Stimulated activated CD4-positive, alpha-beta T cell treated with anti-CD3 and anti-CD28 coated beads, Interleukin-2, amount 100 ng/mL, for 48 hours (primary cell): ENCODE measurements at regions not wholly inside any gene's neighbourhood (a gene's known extent, or its start where the extent isn't known, plus 50 kb on each side); places are given as distances from the start of the nearest gene placed in this dataset.

Experiments
- DNase-seq, 2 donors: peaks; one replicate each; pipeline ENCODE4 v3.0.0-alpha.2; 2020

DNA sequence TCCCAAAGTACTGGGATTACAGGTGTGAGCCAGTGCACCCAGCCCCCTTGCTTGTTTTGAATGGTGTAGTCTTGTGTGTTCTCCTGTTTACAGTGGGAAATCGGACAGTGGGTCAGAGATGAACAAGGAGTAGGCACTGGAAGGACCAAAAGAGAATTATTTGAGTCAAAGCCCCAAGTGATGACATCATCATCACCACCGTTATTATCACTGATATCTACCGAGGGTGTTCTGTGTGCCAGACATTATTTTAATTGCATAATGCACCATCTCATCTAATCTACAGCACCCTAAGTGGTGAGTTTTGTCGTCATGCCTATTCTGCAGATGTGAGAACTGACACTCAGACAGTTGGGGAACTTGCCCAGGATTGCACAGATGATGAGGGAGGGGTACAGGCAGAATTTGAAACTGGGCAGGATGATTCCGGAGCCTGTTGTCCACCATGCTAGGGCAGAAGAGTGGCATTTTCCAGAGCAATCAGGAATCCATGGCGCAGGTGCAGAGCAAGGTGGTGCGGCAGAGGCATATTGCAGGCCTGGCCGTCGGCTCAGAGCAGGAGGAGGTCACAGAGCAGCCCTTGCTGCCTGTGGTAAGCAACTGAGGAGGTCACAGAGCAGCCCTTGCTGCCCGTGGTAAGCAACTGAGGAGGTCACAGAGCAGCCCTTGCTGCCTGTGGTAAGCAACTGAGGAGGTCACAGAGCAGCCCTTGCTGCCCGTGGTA is 137.0 kb upstream of the HDAC4 start:
- DNase-seq, result no peak

- DNase-seq, result no peak
These were observed 135.4 kb upstream of the HDAC4 start for GRCh38 chr2:239536186-239536585.

GRCh38 chr2:239535413-239536144 is 134.8 kb upstream of the HDAC4 start:
- no peak for DNase-seq

DNA sequence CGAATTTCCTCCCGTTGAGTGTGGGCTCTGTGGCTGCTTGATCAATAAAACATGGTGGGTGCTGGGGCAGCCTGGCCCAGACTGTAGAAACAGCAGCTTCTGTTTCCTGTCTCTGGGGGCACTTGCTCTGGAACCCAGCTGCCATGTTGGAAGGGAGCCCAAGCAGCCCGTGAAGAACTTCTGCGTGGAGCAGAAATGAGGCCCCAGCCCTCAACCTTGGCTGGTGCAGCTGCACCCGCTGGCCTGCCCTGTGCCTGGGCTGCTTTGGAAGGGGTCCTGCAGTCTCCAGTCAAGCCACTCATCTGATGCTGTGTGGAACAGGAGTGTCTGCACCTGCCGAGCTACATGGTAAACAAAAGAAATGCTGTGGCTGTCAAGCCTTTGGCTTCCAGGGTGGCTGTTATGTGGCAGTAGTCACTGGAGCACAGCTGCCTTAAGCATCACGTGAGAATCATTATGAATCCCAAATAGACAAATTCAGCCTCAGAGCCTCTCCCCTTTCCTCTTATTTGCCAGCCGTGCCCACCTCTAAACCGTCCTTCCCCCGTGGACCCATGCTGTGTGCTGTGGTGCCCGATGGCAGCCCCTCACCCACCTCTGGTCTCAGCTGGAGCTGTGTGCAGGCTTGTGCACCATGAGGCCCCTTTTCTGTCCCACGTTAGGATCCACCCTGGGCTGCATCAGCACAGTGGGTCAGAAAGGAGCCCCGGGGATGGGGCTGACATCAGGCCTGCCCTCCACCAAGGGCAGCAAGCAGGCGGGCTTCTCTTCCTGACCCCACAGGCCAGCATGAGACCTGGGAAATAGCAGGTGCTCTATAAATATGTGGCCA is 134.0 kb upstream of the HDAC4 start:
- DNase-seq, result no peak

DNA sequence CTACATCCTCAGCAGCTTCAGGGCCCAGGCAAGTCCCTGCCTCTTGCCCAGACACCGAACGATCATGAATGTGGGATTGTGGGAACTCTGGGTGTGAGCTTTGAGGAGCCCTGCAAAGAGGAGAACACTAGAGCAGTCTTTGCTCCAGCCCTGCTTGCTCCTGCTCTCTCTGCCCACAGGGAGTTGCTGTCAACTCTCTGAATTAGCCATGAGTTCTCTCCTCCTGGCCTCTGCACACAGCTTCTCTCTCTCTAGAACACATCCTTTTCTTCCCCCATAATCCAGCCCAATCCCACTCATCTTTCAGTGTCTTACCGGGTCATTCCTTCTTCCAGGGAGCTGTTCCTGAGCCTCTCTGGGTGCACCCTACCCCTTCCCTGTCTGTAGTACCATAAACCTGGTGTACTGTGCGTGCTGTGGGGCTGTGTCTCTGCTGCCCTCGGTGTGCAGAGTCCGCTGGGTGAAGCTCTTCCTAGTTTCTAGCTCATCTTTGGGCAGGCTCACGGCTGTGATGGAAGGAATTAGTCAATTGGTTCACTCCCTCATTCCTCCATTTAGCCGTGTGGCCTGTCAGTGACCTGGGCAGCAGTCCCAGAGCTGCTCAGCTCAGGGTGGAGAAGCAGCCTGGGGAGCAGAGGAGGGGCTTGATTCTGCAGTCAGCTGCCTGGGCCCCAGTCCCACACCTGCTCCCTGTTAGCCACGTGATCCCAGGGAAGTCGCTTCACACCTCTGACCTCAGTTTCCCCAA is 132.9 kb upstream of the HDAC4 start:
- DNase-seq, result no peak

GRCh38 chr2:239532859-239533258 is 132.0 kb upstream of the HDAC4 start:
- DNase-seq, result no peak

DNA sequence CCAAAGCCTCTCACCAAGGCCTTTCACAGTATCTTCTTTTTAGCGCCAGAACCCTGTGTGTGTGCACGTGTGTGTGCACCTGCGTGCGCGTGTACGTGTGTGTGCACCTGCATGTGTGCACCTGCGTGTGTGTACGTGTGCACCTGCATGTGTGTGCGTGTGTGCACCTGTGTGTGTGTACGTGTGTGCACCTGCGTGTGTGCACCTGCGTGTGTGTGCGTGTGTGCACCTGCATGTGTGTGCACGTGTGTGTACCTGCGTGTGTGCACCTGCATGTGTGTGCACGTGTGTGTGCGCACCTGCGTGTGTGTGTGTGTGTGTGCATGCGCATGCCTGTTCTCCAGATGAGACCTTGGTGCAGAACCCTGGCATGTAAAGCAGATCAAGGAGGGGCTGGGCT is 131.4 kb upstream of the HDAC4 start:
- DNase-seq, result no peak

DNA sequence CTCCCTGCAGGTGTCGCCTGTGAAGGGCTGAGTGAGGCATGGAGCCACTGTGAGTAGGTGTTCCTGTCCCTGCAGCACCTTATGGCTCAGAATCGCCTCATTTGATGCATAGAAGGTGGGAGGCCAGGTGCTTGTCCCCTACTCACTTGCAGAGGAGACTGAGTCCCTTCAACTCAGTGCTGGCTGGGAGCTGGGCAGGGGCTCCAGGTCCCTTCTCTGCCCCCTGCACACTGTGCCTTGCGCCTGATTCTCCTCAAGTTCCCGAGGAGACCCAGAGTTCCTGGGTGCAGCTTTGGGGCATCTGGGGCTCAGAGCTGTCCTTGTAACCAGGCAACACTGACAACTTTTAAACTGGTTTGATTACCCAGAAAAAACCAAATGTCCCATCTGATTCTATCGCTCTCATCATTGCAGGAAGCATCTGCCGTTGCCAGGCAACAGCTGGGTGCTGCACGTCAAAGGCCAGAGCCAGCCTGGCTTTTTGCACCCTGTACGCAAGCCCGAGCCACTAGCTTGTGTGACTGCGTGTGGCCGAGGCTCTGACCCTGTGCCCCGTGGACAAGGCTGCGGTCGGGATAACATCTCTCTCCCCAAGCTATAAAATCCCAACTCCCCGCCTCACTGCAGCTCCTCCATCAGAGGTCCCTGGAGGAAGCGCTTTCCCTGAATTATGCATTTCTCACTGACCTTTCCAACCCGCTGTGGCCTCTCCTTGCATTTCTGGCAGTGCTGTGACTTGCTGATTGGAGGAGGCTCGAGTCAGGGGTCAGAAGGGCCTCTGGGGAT is 130.8 kb upstream of the HDAC4 start:
- no peak for DNase-seq

DNA sequence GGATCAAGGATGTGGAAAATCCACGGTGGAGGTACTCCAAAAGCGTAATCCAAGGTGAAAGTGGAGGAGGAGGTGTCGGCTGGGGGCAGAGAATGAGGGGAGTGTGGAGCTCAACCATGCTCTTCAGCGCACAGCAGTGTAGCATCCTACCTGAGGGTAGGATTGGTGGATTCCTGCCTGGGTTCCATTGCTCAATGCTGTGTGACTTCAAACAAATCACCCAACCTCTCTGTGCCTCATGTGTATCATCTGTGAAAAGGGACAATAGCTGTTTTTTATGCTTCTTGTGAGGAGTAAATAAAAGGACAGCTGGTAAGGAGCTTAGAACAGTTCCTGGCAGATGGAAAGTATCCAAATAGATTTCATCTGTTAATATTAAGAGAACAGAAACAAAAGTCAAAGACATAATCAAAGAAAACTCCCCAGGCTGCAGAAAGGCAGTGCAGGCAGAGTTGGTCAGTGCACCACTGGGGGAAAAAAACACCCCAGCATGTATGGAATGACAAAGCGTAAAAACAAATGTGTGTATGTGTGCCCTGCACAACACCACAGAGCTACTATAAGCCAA is 130.0 kb upstream of the HDAC4 start:
- DNase-seq, result no peak

DNA sequence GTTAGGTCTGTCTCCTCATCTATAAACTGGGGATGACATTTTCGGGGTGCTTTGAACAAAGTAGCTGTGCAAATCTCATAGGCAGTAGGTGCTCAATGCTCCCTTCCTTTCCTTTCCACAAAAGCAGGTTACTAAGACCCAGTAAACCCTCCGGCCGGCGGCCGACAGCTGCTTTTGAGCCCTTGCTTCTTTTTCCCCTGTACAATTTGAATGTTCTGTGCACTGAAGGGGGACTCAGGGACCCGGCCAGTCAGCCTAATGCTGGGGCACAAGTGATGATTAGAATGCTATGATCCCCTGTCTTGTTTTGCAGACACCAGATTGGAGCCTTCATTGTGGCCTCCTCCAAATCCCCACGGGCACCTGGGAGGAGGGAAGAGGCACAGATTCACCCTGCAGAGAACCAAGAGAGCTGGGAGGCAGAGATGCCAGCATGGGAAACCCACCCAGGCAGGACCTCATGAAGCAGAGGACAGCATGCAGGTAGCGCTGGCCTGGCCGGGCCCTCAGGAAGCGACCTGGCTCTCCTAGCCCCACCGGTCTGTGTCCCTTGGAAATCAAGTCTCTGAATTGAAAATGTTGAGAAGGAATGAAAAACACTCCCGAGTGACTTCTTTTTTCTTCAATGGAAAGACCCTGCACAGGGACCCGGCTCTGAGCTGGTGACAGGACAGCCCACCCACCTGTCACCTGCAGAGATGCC is 128.6 kb upstream of the HDAC4 start:
- DNase-seq, result no peak

DNA sequence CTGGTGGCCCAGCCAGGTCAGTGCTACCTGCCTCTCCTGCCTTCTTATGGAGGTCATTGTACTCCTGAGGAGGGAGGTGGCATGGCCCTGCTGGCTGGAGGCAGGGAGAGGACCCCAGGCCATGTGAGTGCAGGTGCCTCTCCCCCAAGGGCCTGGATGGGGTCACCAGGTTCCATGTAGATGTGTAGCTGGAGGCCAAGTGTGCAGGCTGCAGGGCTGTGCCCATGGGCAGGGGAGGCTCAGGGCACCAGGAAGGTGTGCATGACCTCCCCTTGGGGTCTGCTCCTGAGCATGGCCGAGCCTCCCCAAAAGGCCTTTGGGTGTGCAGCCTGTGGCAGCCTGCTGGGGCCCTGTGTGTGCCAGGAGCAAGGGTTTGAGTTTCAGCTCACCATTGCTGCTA is 128.1 kb upstream of the HDAC4 start:
- DNase-seq, result no peak

- DNase-seq, result no peak
These were observed 127.3 kb upstream of the HDAC4 start for GRCh38 chr2:239528146-239528545.

- DNase-seq, result no peak
These were observed 126.0 kb upstream of the HDAC4 start for GRCh38 chr2:239526666-239527415.

DNA sequence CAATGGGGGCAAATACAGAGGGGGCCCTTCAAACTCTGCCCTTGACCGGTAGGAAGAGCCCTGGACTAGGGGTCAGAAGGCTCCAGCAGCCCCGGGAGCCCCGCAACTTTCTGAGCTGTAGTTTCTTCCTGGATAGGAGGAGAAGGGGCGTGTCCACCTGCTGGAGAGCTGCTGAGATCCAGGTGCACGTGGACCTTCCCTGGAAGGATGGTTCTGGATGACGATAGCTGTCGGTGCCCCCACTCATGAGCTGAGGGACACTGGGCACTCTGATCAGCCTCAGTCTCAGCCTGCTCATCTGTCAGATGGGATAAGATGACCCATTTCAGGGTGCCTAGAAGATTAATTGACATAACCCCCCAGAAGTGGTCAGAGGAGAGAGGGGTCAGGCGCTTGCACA is 125.2 kb upstream of the HDAC4 start:
- no peak for DNase-seq

- no peak for DNase-seq
These were observed 123.1 kb upstream of the HDAC4 start for GRCh38 chr2:239523954-239524330.

DNA sequence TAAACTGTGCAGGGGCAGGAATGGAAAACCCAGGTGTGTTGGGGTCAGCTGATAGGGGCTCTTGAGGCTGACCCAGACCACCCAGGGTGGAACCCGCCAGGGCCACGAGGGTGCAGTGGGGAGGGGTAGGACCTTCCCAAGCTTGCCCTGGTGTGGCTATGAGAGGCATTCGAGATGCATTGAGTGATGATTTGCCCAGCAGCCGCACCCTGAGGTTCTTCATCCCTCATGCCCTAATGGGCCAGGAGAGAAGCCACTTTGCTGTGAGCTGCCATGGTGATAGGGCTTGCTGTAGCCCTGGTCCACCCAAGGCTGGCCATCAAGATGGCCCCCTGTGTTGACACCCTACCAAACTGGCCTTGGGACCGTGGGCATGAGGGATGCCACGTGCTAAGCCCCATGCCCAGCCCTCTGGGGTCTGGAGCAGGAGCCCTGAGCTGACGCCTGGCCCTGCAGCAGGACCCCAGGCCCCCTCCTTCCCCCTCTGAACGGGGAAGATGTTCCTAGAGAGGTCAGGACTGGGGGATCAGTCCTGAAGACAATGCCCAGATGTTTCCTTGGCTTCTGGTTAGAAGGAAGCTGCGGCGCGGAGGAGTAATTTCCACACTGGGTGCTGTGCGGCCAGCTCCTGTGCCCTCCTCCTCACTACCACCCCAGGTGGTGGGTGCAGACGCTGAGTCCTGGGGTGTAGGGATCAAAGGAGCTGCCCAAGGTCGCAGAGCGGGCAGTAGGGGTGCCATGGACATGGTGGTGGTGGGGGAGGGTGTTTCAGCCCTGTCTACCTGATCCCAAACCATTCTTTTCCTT is 122.5 kb upstream of the HDAC4 start:
- no peak for DNase-seq

DNA sequence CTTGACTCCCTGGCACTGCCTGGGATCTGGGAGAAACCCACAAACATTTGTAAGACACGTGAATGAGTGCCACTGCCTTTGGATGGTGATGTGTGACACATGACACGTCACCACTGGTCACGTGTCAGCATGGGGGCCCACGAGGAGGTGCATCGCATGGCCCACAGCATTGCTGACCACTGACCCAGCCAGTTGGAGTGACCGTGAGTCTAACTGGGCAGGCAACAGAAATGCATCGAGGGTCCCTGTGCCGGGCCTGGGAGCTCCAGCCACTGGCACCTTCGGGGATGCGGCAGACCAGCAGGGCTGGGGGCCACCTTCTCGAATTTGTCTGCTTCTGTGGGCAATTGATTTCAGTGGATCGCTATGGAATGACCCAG is 121.9 kb upstream of the HDAC4 start:
- DNase-seq, result no peak

GRCh38 chr2:239522002-239522739 is 121.4 kb upstream of the HDAC4 start:
- DNase-seq, result no peak

- no peak for DNase-seq
These were observed 120.6 kb upstream of the HDAC4 start for GRCh38 chr2:239521518-239521815.
